NCI-H1930 (cell line): ENCODE measurements at regions not wholly inside any gene's neighbourhood (a gene's known extent, or its start where the extent isn't known, plus 50 kb on each side); places are given as distances from the start of the nearest gene placed in this dataset.

Experiments used
- DNase-seq, 2 experiments: peaks; one replicate each; lab custom pipeline; 2025; lab: John Stamatoyannopoulos, UW

DNA sequence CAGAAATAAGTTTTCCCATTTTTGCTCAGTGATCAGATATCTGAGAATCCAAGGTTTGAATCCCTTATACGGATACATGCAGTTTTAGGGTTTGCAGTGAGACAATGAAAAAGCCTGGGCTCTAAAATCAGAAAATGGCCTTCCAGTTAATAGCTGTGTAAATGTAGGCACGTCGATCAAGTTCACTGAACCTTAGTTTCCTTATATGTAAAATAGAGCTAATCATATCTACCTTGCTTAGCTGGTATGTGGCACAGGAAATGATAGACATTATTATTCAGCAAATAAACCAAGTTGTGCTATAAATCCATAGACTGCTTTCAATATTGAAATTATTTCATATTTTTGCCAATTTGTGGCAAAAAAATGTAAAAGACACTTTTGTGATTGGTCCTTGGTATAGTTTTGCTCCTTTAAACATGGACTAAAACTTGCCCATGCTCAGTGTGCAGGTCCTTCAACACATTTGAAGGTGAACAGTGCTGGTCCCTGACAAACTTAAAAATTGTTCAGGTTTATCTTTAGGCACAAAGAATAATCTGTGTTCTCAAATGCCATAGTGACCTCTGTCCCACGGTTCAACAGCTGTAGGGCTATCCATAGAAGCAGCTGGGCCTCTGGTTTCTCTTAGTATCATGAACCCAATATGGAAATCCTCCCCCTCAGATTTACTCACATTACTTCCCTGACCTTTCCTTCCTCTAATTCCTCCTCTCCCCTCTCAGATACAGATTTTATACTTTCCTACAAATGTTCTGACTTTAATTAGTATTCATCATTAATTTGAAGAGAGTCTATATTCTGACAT is 51.0 kb downstream of the CCDC54 start:
- no peak for DNase-seq

DNA sequence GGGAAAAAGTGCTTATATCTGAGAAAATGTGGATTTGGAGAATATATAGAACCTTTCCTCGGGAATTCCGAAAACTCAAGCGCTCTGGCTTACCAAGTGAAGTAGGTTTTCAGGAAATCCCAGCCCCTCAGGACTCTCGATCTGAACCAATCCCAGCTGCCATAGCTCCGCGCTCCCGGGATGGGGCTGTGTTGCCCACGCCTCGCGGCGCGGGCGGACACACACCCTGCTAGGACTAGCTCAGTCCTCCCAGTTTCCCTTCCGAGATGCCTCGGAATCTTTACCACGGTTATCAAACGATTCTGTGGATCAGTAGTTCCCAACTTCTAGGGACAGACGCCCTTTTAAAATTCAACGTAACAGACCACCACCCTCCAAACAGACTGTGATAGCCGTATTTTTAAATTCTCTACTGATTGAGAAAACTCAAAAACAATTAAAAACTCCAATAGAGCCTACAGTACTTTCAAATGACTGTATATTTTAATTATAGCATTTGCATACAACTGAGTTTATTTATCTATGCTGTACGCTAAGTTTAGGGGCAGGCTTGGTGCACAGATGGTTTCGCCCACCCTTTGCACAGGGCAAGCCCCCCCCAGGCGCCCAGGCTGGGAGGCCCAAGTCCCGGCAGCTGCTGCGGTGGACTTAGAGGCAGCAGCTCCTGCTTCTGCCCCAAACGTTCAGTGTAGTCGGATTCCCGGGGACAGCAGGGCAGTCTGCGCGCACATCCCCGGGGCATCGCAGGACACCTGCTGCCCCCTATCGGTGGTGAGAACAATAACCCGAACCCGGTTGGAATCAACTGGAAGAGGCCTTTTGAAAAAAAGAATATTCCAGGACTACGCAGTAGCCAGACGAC is 52.3 kb downstream of the CCDC54 start:
- no peak for DNase-seq

DNA sequence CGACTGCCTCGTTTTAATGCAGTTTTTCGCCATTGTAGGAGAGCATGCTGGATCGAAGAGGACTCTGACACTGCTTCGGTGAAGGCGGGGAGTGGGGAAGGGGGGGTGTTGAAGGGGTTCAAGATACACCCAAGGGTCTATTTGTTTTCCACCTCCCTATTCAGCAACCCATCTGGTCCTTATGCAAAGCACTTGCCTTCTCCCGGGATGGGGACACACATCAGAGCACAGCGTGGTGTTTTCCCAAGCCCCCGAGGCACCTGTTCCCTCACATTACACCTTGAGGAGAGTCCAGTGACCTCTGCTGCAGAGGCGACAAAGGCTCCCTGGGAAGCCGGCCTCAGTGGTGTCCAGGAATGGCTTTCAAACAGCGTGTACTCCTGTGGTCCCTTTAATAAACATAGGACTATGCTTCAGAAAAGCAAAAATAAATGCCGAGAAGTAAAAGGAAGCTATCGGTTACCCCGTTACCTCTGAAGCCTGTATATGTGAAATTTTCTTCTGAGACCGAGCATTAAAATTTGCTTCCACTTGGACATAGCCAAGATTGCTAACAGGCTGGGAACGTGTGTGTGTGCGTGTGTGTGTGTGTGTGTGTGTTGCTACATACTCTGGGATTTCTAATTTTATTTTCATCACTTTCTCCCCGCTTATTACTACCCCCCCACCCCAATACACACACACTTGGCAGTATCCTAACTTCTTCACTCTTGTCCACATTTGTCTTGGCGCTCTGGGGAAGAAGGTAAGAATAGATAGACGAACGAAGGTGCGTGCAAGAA is 53.2 kb downstream of the CCDC54 start:
- no peak for DNase-seq

DNA sequence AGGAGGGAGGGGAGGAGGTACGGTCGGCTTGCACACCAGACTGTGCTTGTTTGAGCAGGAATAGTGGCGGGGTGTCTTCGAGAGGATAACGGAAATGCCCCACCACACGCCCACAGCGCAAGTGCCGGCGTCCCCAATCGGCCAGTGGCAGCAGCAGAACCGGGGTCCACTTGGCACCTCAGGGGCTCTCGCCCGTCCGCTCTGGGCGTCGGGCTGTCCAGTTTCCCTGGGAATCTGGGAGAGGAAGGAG is 53.7 kb downstream of the CCDC54 start:
- no peak for DNase-seq

DNA sequence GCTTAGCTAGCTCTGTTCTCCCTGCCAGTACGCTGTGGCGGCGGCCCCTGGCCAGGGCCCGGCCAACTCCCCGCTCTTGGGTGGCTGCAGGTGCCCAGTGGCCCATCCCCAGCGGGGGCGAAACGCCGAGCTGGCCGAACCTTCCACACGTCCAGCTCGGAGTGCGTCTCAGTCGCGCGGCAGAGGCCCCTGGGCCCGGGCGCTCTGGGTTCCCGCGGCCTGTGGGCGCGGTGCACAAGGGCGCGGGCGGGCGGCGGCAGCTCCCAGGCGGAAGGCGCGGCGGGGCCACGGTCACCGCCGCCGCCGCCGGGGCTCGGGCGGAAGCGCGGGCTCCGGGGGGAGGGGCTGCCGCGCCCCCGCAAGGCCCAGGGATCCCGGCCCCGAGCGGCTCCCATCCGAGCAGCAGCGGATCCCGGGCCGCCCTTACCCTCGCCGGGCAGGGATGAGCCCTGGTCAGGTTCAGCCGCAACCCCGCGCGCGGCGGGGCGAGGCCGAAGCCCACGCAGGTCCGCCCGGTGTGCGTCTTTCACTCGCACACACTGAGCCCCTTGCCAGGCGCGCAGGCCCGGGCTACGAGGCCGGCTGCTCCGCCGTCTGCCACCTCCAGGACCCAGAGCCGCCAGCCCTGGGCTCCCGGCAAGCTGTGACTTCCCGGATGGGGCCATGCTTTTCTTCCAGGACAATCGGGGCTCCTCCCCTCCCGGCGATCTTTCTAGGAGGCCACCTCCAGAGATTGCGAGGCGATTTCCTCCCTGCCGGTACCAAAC is 54.2 kb downstream of the CCDC54 start:
- peak; percentile 60 to 63 for DNase-seq

DNA sequence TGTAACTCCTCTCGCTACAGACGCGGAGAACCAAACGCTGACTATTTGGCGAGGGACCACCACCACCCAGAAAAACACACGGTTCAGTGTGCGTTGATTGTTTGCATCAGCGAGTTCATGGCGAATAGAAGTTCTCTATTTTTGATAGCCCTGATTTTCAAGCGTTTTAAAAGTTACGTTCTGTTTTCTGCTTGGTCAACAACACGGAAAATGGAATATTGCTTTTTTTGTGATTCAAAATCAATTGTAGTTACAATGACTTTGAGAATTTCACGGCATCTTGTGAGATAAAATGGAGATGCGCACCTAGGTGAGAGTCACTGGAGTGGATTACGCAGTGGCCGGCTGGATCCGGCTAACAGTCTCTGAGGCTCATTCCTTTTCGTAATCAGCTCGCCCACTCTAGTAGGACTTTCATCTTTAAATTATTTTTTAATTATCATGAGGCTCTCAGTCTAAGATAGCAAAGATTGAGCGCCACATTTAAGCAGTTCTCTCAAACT is 54.8 kb downstream of the CCDC54 start:
- peak in 1 of 2 experiments; percentile 31 for DNase-seq

DNA sequence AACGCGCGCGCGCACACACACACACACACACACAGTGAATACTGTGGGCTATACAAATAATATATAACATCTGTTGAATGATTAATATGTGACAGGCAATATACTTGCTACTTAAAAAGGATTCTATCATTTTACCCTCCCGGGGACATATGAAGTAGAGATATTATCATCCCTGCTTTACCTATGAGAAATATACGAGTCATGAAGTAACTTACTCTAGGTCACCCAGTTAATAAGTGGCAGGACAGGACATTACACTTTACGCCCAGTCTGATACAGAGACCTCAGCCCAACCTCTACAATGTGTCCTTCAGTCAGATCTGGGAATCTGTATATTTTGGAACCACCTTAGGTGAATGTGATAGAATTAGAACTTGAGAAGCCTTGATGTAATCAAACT is 55.4 kb downstream of the CCDC54 start:
- no peak for DNase-seq

DNA sequence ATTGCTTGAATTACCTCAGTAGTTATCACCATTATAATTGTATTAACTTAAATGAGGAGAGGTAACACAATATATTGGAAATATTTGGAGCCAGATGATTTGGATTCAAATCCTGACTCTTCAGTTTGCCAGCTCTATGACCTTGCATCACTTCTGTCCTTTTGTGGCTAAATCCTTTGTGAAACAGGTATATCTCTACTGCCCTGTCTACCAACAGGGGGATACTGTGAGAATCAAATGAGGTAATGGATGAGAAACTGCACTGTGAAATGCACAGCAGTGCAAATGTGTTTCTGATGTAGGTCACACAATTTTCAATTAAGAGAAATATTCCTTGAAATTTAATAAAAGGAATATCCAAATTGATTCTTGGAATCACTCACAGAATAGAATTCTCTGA is 58.8 kb downstream of the CCDC54 start:
- DNase-seq: no peak

DNA sequence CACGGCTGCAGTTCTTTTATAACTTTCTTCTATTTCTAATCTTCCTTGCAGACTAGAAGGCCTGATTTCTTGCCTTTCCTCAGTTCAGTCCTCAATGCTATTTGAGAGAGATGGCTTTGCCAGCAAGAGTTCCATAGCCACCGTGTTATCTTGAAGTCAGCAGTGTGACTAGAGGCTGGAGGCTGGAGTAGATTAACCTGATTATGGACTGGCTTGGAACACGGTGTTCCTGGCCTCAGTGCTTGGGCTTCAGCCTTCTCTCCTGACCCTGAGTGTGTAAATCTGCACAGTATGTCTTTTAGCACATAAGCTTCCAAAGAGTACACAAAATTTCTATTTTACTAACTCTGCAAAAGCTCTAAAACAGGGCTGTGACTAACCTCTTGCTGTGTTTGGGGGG is 61.4 kb downstream of the CCDC54 start:
- DNase-seq: no peak

DNA sequence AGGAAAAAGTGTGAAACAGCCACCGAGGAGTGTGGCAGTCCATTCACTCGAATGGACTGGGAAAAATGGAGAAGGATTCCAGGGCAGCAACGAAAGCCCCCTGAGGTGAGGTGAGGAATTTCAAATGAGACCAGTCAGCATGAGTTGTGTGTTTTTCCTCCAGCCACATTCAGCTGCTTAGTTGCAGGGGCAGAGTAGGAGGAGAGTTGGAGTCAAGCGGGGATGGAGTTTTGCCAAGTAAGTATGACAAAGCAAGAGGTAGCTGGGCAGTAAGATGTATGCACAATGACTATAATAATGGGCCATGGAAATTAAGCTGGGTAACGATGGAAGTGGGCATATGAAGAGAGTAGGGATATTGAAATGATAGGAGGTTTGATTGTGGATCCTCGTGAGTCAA is 64.4 kb downstream of the CCDC54 start:
- DNase-seq: no peak

DNA sequence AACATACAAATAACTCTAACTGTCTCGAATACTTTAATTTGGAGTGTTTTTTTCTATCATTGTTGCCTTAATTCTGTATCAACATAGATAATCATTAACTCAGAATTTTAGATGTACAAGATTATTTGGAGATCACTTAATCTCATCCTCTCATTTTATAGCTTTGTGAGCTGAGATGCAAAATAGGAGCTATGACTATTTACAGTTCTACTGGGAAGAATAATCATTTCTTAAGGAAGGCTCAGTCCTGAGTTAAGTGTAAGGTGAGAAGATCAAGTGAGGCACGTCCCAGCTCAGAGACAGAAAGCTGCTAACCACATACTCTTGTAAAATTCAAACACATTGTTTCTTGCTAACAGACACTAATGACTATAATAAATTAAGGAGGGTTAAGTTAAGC is 66.2 kb downstream of the CCDC54 start:
- no peak for DNase-seq

DNA sequence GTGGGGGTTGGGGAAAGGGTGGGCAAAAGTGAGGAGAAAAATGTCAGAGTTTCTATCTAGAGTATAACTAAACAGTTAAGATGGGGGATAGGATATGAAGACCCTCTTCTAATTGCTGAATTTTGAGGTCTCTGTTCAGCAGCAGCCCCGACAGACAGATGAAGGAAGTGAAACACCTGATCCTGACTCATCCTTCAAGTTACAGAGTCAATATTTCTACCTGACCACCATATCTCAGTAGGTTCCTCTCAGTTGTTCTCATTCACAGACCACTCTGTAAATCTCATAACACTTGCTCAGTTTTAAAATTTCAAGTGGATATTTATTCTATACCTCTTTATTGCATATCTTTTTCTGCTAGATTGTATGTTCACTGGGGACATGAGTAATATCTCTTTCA is 69.5 kb downstream of the CCDC54 start:
- no peak for DNase-seq

DNA sequence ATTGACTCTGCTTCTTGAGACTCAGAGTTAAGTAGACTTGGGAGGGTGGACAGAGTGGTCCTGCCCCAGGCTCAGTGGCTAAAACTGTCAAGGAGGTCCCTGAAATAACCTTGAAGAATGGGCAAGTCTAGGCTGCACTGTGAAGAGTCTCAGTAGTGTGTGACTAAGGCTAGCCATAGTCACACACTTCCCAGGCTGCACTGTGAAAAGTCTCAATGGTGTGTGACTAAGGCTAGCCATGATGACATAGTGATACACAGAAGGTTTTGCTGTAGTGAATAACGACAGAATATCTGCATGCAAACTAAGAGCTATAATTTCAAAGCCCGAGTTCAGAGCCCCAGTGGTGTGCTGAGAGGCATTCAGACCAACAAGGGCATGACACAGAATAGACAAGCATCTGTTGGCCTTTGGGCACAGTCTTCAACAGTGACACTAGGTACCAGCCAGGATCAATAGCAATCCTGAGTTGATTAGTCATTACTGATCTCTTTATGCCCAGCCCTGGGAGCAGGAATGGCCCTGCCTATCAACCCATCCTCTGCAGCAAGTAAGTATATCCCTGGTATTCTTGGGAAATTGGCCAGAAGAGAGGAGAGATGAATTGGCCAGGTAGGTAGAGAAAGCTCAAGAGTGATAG is 72.4 kb upstream of the BBX start:
- no peak for DNase-seq

DNA sequence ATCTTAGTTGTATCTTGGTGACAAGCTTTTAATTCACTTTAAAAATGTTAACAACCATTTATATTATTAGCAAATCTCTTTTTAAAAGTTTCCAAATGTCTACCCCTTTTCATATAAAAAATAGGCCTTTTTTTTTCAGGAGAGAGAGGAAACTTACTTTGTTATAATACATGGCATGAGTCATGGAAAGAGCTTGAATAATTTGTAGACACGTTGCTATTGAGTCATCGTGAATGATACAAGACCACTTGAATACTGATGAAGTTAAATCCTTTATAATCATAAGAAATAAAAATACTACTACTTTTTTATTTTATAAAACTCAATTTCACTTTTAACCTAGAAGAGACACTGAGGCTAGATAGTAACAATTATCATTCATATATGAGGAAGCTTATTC is 70.3 kb upstream of the BBX start:
- DNase-seq: no peak

DNA sequence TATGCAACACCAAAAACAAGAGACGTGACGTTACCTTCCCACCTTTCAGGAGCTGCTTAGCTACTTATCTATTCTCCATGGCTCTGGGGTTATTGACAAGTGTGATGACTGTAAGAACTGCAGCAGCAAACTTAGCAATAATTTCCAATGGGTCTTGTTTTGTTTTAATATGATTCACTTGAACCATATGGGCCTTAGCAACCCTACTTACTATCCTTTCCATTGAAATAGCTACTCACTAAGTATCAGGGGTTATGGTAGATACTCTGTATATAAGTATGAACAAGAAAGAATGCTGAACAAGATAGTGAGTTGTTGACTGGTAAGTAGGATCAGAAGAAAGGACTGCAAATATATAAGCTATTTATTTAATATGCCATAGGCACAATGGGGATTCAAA is 69.3 kb upstream of the BBX start:
- DNase-seq: no peak

DNA sequence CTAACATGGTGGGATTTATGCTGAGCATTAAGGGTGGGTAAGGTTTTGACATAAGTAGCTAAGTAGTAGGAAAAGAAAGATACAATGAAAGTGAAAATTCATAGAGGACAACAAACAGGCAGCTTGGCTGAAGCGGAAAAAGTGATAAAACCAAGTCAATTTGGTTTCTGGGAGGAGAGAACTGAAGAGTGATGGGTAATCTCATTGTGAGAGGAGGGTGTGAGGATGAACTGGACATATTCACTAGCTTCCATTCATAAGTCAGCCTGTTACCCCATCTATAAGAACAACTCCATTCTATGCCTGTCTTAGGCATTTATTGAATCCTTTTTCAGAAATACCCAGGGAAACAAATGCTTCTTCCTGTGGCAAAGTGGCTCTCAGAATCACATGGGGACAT is 67.1 kb upstream of the BBX start:
- no peak for DNase-seq

DNA sequence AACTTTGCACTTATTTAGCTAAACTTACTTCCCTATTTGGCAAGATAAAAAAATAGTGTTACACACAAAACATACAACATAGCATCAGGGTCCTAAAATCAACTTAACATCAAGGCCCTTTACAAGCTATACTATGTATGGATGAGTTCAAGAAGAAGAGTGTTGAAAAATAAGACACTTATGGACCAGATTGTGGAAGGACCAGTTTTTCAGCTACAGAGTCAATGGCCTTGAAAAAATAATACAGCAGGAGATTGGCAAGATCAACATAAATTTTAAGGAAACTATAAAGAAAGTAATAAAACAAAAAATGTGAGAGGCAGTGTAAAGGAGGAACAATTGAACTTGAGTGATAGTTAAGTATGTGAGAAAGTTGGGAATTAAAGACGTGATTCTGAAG is 66.3 kb upstream of the BBX start:
- no peak for DNase-seq

DNA sequence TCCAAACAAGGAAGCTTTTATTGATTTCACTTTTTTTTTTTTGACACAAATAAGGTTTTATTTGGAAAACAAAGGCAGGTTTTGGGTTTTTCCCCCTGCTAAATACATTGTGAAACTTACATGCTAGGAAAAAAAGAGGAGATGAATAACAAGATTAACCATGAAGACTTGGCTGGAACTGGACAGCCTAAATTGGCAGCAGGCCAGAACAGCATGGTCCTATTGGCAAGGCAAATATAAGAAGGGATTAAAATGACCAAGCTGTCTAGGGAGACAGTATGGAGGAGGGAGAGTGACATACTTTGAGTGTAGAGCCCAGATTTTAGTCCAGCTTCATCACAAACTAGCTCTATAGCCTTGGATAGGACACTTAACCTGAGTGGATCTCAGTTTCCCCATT is 63.9 kb upstream of the BBX start:
- no peak for DNase-seq

DNA sequence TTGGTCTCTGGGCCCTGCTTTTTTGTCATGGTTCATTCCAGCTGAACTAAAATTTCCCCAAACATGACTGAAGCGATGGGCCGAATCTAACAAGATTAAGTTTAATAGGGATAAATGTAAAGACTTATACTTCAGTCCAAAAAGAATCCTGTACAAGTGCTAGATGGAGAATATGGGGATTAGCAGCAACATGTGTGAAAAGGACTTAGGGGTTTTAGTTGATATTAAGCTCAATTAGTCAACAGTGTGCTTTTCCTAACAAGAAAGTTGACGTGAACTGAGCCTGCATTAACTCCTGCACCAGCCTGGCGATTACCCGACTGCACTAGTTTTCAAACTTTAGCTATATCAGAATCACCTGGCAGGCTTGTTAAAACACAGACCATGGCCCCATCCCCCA is 61.0 kb upstream of the BBX start:
- no peak for DNase-seq

DNA sequence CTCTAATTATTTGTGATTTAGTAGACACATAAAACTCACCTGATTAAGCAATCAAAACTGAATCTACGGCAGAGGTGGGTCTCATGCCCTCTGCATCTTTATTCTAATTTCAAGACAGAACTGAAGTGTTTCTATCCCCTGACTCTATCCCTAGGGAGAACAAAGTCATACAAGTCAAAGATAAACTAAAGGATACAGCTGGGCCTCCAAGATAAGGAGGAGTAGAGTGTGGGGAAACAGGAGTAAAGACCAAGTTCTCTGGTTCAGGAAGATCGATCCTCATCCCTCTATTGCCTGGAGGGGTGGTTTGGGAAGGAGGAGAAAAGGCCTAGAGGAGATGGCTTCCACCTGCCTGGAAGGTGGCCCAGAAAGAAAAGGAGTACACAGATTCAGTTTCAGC is 58.7 kb upstream of the BBX start:
- DNase-seq: no peak

DNA sequence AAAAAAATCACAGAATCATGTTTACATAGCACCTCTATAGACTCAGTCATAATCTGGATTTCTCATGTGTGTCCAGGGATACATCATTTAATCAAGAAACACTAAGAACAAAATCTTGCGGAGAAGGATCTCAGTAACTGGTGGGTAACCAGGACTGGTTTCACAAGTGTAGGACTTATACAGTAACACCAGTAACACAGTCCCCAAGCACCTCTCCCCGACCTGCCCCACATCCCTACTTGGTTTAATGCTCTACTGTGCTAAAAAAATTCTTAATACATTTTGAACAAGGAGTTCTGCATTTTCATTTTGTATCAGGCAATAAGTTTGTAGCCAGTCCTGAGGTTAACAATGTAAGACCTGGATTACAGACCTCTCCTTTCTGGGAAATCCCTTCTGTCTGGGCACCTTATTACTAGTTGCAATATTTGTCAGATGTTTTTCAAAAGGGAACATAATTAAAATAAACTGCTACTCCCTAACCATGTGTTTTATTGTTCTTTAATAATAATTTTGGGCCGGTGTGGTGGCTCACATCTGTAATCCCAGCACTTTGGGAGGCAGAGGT is 57.6 kb upstream of the BBX start:
- DNase-seq: no peak
